HG03025 (cell line): ENCODE measurements at regions not wholly inside any gene's neighbourhood (a gene's known extent, or its start where the extent isn't known, plus 50 kb on each side); places are given as distances from the start of the nearest gene placed in this dataset.
A peak's percentile ranks its signal among the peaks of the same experiment; 100 is the strongest.

ENCODE experiments used
- ATAC-seq: cut with Tn5 transposase; IDR thresholded peaks from one replicate; pipeline ENCODE4 v1.9.1; 2021; ENCODE audit warnings: mild to moderate bottlenecking, moderate library complexity; ENCODE audit not compliant: unreplicated experiment, low FRiP score

- no peak for ATAC-seq
Observed at GRCh38 chr5:92908952-92909601, 671.9 kb downstream of the NR2F1-AS1 start.

DNA sequence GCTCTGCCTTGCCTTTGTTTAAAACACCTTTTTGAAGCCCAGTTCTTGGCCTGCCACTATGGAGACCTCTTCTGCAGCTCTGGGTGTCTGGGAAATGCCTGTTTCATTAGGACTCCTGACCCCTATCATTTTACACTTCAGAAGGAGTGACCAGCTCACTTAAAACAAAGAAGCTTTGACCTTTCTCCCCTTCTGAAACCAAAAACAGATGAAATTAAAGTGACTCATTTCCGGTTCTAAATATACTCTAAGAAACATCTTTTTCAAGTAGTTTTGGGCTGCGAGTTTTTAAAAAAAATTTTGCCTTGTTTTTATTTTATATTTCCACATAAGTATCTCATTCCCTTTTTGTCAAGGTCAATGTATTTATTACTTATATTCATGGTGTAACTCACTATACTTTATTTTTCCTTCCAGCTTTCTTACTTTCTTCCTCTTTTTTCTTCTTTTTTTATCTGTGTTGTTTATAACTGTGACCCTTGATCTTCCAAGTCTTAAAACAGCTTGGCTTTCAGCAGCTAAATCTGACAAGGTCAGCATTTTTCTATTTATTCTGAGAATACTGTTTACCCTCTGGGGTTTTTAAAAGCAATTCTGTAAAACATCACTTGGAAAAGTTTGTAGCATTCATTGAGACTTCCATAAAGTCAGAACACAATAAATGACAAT lies 672.9 kb downstream of the NR2F1-AS1 start:
- peak; percentile 57 for ATAC-seq

DNA sequence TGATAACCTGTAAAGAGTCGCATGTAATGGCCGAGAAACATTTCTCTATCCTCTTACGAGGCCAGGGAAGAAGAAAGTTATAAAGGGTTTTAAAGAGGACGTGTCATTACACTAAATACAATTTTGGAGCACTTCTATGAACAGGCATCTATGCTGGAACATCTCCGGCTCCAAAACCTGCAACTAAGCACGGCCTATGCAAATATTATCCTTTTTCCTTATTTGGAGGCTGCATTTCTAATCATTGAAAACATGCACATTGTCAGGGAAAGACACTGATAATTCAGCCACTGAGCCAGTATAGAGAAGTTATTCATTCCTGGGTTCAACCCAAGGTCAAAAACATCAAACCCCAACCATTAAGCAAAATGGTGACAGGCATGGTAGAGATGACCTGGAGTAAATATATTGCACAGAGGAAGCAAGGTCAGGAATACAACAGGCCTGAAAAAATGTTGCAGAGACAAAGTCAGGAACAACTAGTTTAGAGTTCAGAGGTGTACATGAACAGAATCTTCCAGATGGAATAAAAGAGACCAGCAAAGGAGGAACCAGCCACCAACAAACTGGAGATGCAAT lies 674.1 kb downstream of the NR2F1-AS1 start:
- ATAC-seq: no peak

DNA sequence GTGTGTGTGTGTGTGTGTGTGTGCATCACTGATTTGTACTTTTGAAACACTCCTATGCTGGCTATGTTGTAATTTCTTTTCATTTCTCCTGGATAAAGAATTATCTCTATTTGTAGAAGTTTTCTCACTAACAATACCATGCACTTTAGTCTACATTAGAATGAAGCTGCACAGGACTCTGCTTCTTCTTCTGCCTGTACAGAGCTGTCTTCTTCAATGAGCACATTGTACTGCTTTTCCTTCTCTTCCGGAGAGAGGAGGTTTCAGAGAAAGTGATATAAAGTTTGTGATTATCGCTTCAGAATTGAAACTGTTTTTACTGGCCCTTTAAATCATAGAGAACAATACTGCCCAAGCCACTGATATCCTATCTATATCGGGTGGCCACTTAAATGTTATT lies 677.0 kb downstream of the NR2F1-AS1 start:
- no peak for ATAC-seq

GRCh38 chr5:92899611-92900010 lies 681.4 kb downstream of the NR2F1-AS1 start:
- no peak for ATAC-seq

- no peak for ATAC-seq
Observed at GRCh38 chr5:92896722-92897121, 684.3 kb downstream of the NR2F1-AS1 start.

- no peak for ATAC-seq
Observed at GRCh38 chr5:92890841-92891244, 690.2 kb downstream of the NR2F1-AS1 start.

- ATAC-seq: no peak
Observed at GRCh38 chr5:92889140-92889539, 691.9 kb downstream of the NR2F1-AS1 start.

- no peak for ATAC-seq
Observed at GRCh38 chr5:92887254-92887653, 693.8 kb downstream of the NR2F1-AS1 start.

GRCh38 chr5:92886751-92887150 lies 694.3 kb downstream of the NR2F1-AS1 start:
- no peak for ATAC-seq

DNA sequence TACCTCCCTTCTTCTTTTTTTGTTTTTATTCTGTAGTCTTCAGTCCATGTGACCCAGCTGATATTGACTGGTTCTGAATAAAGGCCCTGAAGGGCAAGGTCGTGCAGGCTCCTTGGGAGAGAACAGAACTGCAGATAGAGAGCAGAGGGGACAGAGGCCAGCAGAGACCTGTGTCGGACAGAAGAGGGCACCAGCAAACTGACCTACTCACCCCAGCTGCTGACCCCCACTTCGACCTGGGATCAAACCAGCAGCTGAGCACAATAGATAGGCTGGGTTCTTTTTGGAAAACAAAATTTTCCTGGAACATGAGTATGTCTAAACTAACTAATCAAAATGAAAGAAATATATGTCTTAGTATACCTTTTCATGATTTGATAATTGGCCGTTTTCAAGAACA lies 695.1 kb downstream of the NR2F1-AS1 start:
- ATAC-seq: no peak

GRCh38 chr5:92884469-92884868 lies 696.5 kb downstream of the NR2F1-AS1 start:
- ATAC-seq: no peak

DNA sequence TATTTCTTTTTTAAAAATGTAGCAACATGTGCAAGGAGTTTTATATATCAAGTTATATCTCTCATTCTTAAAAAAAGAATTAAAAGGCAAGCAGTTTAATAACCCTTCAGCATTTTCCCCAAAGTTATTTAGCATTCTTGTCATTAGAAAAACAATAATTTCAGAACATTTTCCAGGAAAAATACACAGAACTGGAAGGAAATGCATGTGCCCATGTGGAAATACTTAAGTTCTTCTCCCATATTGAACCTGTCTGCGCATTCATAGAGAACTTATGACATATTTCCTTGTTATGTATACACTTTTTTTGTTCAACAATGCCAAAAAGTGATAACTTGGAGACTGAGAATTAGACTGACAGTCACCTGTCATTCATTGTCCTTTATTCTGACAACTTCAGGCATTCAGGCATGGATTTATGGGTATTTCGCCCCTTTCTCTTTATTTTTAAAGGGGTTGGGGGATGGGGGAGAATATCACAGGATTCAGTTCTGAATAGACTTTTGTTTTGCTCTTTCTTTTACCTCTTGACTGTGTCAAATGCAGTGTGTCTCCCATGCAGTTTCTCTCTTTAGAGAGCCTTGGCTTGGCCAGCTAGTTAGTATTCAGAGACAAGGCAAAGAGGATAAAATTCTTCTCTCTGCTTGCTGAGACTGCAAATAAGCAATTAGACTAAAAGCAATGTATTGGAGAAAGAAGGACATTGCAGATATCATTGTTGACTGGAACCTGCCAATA lies 701.0 kb downstream of the NR2F1-AS1 start:
- ATAC-seq: no peak

GRCh38 chr5:92874790-92875189 lies 706.2 kb downstream of the NR2F1-AS1 start:
- no peak for ATAC-seq

GRCh38 chr5:92868442-92868841 lies 712.6 kb downstream of the NR2F1-AS1 start:
- no peak for ATAC-seq

DNA sequence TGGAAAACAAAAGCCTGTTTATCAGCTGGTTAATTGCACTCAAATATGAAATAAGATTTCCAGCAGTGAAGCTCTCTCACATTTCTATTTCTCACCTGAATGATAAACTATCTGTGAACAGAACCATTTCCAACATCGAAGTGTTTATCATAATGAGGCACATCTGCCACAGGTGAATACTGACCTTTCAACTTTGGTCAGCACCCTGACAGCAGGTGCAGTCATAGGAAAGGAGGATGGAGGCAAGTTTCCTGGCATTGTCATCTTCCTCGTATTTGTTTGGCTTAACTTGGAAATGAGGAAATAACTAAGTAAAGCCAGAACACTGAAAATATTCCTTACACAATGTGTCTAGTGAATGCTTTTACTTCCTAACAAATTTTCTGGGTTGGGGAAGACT lies 716.4 kb downstream of the NR2F1-AS1 start:
- ATAC-seq: no peak

- no peak for ATAC-seq
Observed at GRCh38 chr5:92863666-92864065, 717.4 kb downstream of the NR2F1-AS1 start.

DNA sequence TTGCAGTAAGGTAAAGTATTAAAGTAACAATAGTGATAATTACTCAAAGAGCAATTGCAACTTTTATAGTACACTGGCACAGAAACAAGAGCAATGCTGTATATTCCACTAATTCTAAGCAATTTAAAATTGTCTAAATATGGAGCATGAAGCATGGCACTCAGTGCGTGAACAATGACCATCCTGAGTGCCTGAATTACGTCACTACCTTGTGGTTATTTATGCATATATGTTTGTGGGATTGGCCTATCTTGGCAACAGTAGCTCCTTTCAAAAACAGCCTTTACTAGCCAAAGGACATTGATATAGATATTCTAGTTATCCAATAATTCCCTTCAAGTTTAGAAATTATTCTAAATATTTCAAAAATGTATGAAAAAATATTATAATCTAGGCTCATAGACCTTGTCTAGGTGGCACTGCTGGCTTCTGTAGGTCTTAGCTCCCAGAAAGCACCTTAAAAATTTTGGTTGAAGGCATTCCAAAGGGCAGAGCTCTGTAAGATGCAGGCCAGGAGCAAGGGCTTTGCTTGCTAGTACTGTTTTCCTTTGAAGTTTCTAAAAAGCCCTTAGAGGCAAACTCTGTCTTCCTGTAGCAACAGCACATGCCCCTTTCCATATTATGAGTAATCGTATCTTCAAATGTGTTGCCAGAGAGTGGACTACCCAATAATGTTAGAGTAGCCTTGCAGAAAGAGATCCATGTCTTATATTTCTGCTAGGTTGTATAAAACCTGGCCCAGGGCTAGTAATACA lies 719.3 kb downstream of the NR2F1-AS1 start:
- ATAC-seq: no peak

DNA sequence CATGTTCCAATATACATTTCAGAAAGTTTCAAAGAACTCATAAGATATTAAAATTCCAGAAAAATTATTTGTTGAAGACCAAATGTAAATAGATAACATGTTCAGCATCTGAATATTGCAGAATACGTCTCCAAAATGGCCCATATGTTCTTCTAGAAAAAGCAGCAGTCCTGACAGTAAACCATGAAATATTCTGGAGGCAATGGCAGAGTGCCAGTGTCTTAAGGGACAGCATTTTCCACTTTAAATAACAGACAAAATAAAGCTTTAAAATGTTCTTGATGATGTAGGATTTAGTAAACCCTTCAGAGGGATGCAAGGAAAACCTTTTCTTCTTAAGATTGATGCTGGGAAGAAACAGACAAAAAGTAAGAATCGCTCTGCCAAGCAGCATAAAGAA lies 721.0 kb downstream of the NR2F1-AS1 start:
- ATAC-seq: no peak

DNA sequence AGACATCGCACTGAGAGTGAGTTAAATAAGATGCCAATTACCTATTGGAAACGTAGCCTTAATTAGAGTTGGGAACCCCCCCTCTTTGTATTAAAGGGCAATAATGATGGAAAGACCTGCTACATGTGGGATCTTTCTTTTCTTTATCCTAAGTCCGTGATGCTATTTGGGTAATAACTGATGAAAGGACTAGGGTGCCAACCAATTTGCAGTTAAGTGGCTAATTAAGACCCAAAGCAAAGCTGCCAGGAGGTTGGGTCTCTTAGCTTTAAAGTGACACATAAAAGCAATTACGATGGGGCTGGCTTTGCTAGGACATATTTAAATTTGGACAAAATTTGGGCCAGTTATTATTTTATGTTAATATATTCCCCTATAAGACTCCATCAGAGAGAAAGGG lies 728.8 kb downstream of the NR2F1-AS1 start:
- no peak for ATAC-seq

DNA sequence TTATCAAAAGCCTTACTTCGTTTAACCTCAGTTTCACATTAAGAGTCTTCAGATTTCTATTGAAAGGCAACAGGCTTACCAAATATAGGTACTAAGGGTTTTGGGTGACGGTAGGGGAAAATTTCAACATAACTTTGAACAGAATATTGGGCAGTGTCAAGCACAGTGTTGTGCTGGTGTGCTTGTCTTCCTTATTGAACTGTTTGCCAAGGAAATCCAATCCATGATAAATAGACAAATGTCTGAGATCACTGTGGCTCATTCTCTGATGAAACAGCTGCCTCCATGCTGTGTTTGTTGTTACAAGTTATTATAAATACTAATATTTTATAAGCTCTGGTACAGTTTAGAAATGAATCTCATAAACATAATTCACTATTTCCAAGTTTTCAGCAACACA lies 730.1 kb downstream of the NR2F1-AS1 start:
- no peak for ATAC-seq
